Activated CD4-positive, alpha-beta T cell treated with anti-CD3 and anti-CD28 coated beads, Interleukin-2, amount 50 U/mL, for 16 hours (primary cell): ENCODE measurements at regions not wholly inside any gene's neighbourhood (a gene's known extent, or its start where the extent isn't known, plus 50 kb on each side); places are given as distances from the start of the nearest gene placed in this dataset.

ENCODE experiments used
- DNase-seq: peaks from one replicate; pipeline ENCODE4 v3.0.0-alpha.2; 2020

GRCh38 chr21:23524685-23525084 is 2082.6 kb downstream of the MRPL39 start:
- DNase-seq: no peak

DNA sequence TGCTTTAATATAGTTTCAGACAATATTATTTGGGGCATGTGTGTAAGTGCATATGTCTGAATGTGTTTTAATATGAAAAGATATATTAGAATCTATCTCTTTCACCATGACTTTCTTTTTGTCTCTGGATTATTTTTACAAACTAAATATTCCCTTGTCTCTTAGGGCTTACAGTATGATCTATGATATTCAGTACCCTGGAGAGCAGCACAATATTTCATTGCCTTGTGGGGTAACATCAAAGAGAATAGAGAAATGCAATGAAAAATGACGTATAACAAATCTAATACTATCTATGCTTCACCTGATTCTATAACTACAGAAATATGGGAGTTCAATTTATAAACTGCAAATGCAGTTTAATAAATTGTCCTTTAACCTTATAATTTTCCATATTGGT is 2084.5 kb downstream of the MRPL39 start:
- DNase-seq: no peak

DNA sequence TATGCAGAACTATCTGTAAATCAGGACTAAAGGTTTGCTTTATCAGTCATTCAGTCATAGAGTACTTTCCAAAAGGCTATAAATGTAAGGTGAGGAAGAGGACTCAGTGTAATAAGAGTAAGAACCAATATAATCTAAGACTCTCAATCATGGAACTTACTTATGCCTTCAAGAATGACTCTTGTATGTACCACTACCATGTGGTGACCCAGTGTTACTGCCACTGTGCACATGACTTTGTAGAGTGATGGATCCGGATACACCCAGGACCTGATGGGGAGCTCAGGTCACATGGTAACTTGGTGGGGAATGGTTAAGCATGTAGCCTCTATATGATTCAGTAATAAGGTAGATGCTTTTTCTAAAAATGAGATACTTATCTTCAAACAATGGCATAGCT is 2099.8 kb downstream of the MRPL39 start:
- no peak for DNase-seq

- DNase-seq: no peak
These were observed 2110.6 kb downstream of the MRPL39 start for GRCh38 chr21:23496729-23497128.

GRCh38 chr21:23488245-23488644 is 2119.0 kb downstream of the MRPL39 start:
- no peak for DNase-seq

- DNase-seq: no peak
These were observed 2126.6 kb downstream of the MRPL39 start for GRCh38 chr21:23480591-23481270.

DNA sequence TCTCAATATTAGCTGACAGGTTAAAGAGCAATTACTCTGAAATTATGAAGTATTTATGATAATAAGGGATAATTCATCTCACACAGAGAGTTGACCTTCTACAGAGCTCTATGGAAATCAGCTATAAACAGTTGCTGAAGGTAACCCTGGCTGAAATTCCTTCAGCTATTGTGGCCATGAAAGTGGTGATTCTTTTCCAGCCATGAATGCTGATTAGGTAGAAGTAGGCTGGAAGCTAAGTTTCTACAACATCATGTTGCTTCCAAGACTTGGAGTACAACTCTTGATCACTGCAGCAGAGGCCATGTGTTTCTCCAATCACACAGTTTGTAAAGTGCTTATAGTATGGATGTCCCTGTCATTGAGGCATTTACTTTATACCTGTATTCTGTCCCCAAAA is 2128.9 kb downstream of the MRPL39 start:
- DNase-seq: no peak

GRCh38 chr21:23475281-23476219 is 2131.7 kb downstream of the MRPL39 start:
- DNase-seq: no peak

- DNase-seq: no peak
These were observed 2135.4 kb downstream of the MRPL39 start for GRCh38 chr21:23471877-23472276.

- no peak for DNase-seq
These were observed 2143.9 kb downstream of the MRPL39 start for GRCh38 chr21:23463365-23463764.

DNA sequence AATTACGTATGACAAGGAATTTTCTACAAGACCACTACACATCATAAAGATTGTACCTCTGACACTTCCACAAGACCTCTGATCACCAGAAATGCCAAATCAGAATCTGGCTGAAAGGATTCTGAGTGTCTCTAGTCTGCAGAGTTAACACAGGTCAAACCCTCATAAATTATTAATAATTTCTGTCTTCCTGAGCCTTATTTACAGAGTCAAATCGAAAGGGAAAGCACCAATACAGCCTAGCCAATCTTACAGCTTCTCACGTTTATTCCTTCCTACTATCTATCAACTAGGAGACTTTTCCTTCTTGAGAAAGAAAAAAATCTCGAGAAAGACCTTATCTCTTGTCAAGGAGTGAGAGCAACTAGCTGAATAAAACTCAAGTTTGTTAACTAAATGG is 2151.6 kb downstream of the MRPL39 start:
- no peak for DNase-seq

GRCh38 chr21:23452384-23453083 is 2154.7 kb downstream of the MRPL39 start:
- DNase-seq: peak; percentile 8

DNA sequence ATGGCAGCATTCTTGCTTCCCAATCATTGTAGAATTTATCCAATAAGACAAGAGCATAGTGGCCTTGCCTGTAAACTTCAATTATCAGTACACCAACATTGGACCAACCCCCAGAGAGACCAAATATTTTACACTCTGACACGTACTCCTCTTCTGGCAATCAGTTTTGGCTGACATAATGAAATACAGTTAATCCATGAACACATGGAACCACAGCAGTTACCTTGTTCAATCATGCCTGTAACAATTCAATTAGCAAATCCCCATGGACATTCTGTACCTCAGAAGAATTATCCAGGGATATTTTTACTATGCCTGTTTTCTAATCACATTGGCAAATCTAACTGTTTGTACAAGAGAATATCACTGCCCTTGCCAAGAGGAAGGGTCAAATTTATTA is 2162.0 kb downstream of the MRPL39 start:
- no peak for DNase-seq

GRCh38 chr21:23438081-23438480 is 2169.2 kb downstream of the MRPL39 start:
- DNase-seq: no peak

DNA sequence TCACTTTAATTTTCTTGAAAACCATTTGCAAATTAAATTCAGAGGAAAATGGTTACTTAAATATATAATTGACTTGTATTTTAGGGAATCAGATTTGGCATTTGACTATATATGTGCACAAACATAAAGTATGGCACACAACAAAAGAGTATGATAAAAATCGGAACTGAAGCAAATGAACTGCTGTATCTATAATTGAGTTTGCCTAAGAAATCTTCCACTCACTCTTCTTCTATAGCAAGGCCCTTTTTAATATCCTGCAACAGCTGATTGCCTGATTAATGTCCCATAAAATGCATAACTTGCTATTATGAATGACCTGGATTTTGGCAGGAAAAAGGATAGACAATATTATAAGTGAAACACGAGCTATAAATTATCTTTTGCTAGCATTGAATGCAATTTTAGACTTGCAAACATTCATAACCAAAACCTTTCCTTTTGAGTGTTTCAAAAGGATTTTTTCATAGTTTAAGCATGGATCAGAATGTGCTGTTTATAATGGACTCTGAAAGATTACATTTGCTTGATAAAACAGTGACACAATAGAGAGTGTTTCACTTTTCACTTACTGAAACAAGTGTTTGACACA is 2204.3 kb downstream of the MRPL39 start:
- no peak for DNase-seq

GRCh38 chr21:23401278-23401677 is 2206.0 kb downstream of the MRPL39 start:
- no peak for DNase-seq

GRCh38 chr21:23398726-23399125 is 2208.6 kb downstream of the MRPL39 start:
- no peak for DNase-seq

GRCh38 chr21:23394458-23394857 is 2212.8 kb downstream of the MRPL39 start:
- no peak for DNase-seq

- DNase-seq: no peak
These were observed 2222.6 kb downstream of the MRPL39 start for GRCh38 chr21:23384679-23385078.

DNA sequence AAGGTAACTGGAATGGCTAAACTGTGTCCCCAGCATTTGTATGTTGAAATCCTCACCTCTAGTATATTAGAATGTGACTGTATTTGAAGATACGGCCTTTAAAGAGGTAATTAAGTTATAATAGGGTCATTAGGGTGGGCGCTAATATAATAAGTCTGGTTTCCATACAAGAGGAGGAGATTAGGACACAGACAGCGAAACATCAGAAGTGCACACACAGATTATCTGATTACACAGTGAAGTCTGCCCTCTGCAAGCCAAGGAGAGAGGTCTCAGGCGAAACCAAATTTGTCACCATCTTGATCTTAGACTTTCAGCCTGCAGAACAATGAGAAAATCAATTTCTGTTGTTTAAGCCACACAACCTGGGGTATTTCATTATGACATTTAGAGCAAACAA is 2233.1 kb downstream of the MRPL39 start:
- DNase-seq: no peak

DNA sequence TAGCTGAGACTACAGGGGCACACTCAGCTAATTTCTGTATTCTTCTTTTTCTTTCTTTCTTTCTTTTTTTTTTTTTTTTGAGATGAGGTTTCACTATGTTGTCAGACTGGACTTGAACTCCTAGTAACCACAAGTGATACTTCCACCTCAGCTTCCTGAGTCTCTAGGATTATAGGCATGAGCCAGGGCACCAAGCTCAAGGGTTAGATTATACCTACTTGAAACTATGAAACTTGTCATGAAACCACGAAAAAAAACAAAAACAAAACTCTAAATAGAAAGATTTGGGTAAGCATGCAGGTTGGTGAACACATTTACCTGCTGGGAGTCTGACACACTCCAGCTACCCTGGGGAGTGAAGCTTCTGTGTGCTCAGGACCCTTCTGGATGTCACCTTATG is 2250.4 kb downstream of the MRPL39 start:
- DNase-seq: no peak

DNA sequence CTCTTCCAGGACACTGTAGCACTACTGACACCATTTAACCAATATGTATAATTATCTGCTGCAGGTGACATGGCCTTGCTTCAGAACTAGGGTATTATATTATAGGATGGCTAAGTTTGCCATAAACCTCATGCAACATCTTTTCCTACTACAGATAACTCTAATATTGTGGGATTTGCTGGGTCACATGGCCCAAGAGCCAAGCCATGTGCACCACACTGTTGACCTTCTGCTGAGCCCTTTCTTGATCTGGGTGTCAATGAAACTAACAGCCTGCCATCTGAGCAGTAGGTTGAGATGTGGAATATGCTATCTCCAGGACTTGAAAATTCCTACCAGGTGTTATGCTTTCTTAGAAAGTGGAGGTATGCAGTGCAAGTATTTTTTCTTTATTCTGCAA is 2291.1 kb downstream of the MRPL39 start:
- no peak for DNase-seq

- no peak for DNase-seq
These were observed 2298.5 kb downstream of the MRPL39 start for GRCh38 chr21:23308741-23309140.
